Mesothelial cell of epicardium (in vitro differentiated cells): ENCODE measurements at regions not wholly inside any gene's neighbourhood (a gene's known extent, or its start where the extent isn't known, plus 50 kb on each side); places are given as distances from the start of the nearest gene placed in this dataset.
"Not testable (repeated sequence)": the region's sequence is repeated elsewhere in the genome, so short reads cannot be mapped to it uniquely, and the experiment has no call there.

Experiments
- DNase-seq, 2 experiments: peaks; one replicate each; pipeline ENCODE4 v3.0.0; 2021; ENCODE audit warnings: low spot score in 2 of 2; ENCODE audit not compliant: unreplicated experiment in 2 of 2
- H3K27ac Mint-ChIP-seq: 2 replicates; pipeline ENCODE4 v1.8.0; 2021; ENCODE audit warnings: mixed read lengths
- H3K27me3 Mint-ChIP-seq: 2 replicates; pipeline ENCODE4 v1.8.0; 2021; ENCODE audit warnings: low read depth, mixed read lengths
- H3K36me3 Mint-ChIP-seq: 2 replicates; pipeline ENCODE4 v1.8.0; 2021; ENCODE audit warnings: mixed read lengths
- H3K4me1 Mint-ChIP-seq: 2 replicates; pipeline ENCODE4 v1.8.0; 2021; ENCODE audit warnings: mixed read lengths
- H3K4me3 Mint-ChIP-seq: 2 replicates; pipeline ENCODE4 v1.8.0; 2021; ENCODE audit warnings: mild to moderate bottlenecking, moderate library complexity, mixed read lengths
- H3K9me3 Mint-ChIP-seq: 2 replicates; pipeline ENCODE4 v1.8.0; 2021; ENCODE audit warnings: mixed read lengths
- CTCF ChIP-seq: fragments of 200-600 bp; sonication (generic); IDR thresholded peaks from one replicate; pipeline ENCODE4 v1.5.0; 2021; ENCODE audit warnings: antibody characterized with exemption; ENCODE audit not compliant: unreplicated experiment

- no peak for TF ChIP-seq CTCF
- no peak for DNase-seq
- H3K9me3 Mint-ChIP-seq = peaks cover 12% of the 10 kb centered on the region
- no peaks in the 10 kb centered on the region for H3K27me3 Mint-ChIP-seq
- H3K36me3 Mint-ChIP-seq = no peaks in the 10 kb centered on the region
- H3K4me1 Mint-ChIP-seq = no peaks in the 10 kb centered on the region
- no peak overlapping the region for H3K4me3 Mint-ChIP-seq
- H3K27ac Mint-ChIP-seq = no peak overlapping the region
Observed at GRCh38 chr10:108037061-108037460, 872.6 kb upstream of the SORCS1 start.

- H3K27ac Mint-ChIP-seq = no peak overlapping the region
- no peak for TF ChIP-seq CTCF
Observed at GRCh38 chr10:108036265-108036664, 871.8 kb upstream of the SORCS1 start.

GRCh38 chr10:108034829-108035228, 870.3 kb upstream of the SORCS1 start:
- H3K27me3 Mint-ChIP-seq = no peaks in the 10 kb centered on the region
- no peaks in the 10 kb centered on the region for H3K4me1 Mint-ChIP-seq
- H3K36me3 Mint-ChIP-seq = no peaks in the 10 kb centered on the region
- no peak overlapping the region for H3K27ac Mint-ChIP-seq
- no peak overlapping the region for H3K4me3 Mint-ChIP-seq
- no peak for TF ChIP-seq CTCF
- H3K9me3 Mint-ChIP-seq = peaks cover 9% of the 10 kb centered on the region
- DNase-seq = no peak

More at GRCh38 chr10:108036265-108036664, 871.8 kb upstream of the SORCS1 start:
- H3K27me3 Mint-ChIP-seq = no peaks in the 10 kb centered on the region
- no peaks in the 10 kb centered on the region for H3K36me3 Mint-ChIP-seq
- peaks cover 12% of the 10 kb centered on the region for H3K9me3 Mint-ChIP-seq
- DNase-seq = no peak
- no peaks in the 10 kb centered on the region for H3K4me1 Mint-ChIP-seq
- no peak overlapping the region for H3K4me3 Mint-ChIP-seq

GRCh38 chr10:108033518-108033917, 869.0 kb upstream of the SORCS1 start:
- not testable (repeated sequence) for H3K4me1 Mint-ChIP-seq, DNase-seq, H3K27me3 Mint-ChIP-seq, H3K36me3 Mint-ChIP-seq, H3K4me3 Mint-ChIP-seq, H3K9me3 Mint-ChIP-seq, H3K27ac Mint-ChIP-seq

GRCh38 chr10:108031505-108031904, 867.0 kb upstream of the SORCS1 start:
- no peak overlapping the region for H3K27ac Mint-ChIP-seq
- DNase-seq = no peak
- H3K4me3 Mint-ChIP-seq = no peak overlapping the region
- no peaks in the 10 kb centered on the region for H3K36me3 Mint-ChIP-seq
- H3K9me3 Mint-ChIP-seq = peaks cover 3% of the 10 kb centered on the region
- no peaks in the 10 kb centered on the region for H3K27me3 Mint-ChIP-seq
- no peak for TF ChIP-seq CTCF
- no peaks in the 10 kb centered on the region for H3K4me1 Mint-ChIP-seq

- no peak overlapping the region for H3K4me3 Mint-ChIP-seq
- H3K27ac Mint-ChIP-seq = no peak overlapping the region
- H3K36me3 Mint-ChIP-seq = no peaks in the 10 kb centered on the region
- no peaks in the 10 kb centered on the region for H3K4me1 Mint-ChIP-seq
- DNase-seq = no peak
- TF ChIP-seq CTCF = no peak
- no peaks in the 10 kb centered on the region for H3K27me3 Mint-ChIP-seq
- peaks cover 22% of the 10 kb centered on the region for H3K9me3 Mint-ChIP-seq
Observed at GRCh38 chr10:108014902-108015177, 850.3 kb upstream of the SORCS1 start.
